Stomach (tissue), 4 donors: ENCODE measurements at regions not wholly inside any gene's neighbourhood (a gene's known extent, or its start where the extent isn't known, plus 50 kb on each side); places are given as distances from the start of the nearest gene placed in this dataset.

Experiments
- CTCF ChIP-seq, 7 experiments: fragments of 450-650 bp in 4 of 7; fragments of 200-600 bp in 3 of 7; sonication (generic) in 3 of 7; IDR thresholded peaks; one replicate each; pipeline ENCODE4 v1.5.1; 2016 to 2019; ENCODE audit warnings: antibody characterized with exemption in 7 of 7, control low read depth in 2 of 7, mild to moderate bottlenecking in 1 of 7
- EP300 ChIP-seq: sonication (generic); formaldehyde crosslinking; IDR thresholded peaks from one replicate; pipeline ENCODE4 v1.6.1; 2017; ENCODE audit warnings: antibody characterized with exemption
- POLR2A ChIP-seq, 4 donors: fragments of 450-650 bp; IDR thresholded peaks; one replicate each; pipeline ENCODE4 v1.6.1; 2016; ENCODE audit warnings: antibody characterized with exemption in 4 of 4, control low read depth in 2 of 4, mild to moderate bottlenecking in 1 of 4, moderate library complexity in 1 of 4
- POLR2AphosphoS5 ChIP-seq, 3 donors: sonication (generic); formaldehyde crosslinking; IDR thresholded peaks; one replicate each; pipeline ENCODE4 v1.6.1; 2016; ENCODE audit warnings: antibody characterized with exemption in 3 of 3

DNA sequence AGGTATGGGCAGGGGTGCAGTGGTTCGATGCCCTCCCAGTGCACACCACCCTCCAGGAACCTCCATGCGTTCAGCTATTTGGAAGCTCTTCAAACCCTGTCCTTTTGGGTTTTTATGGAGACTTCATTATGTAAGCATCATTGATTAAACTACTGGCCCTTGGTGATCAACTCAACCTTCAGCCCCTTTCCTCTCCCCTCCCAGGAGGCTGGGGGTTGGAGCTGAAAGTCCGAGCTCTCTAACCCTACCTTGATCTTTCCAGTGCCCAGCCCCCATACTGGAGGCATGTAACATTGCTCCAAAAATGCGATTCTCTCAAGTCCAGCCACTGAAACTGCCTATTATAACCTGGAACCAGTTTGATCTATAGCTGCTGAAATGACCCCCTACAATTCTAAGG, 188.1 kb downstream of the IPO8 start:
- TF ChIP-seq POLR2AphosphoS5 (IDR thresholded peaks at IDR 0.05) (no peak), CTCF (IDR thresholded peaks at IDR 0.05) (no peak), EP300 (no peak), POLR2A (IDR thresholded peaks at IDR 0.05) (no peak)
